ENCODE measurements at regions not wholly inside any gene's neighbourhood (a gene's known extent, or its start where the extent isn't known, plus 50 kb on each side); places are given as distances from the start of the nearest gene placed in this dataset.

DNA sequence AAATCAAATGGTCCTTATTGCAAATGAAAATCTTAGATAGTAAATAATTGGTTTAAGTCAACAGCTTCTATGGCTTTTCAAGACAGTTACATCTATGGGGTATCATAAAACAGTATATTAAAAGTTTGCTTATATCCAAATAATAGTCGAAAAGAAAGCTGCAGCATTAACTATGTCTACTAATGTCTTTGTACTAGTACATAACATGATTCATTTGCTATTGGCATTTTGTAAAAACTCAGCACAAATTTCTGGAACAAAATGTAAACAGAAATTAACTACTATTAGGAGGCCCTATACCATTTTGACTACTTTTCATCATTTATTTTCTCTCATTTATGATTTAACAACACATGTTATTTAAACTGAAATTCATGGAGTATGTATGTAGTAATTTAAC lies 1435.2 kb upstream of the PRR20A start:
- Histone ChIP-seq H3K27ac (ENCODE audit: low read length) (no peak overlapping the region), H3K27me3 (ENCODE audit: control insufficient read depth, insufficient read depth, low read length) (no peaks in the 10 kb centered on the region), H3K4me1 (ENCODE audit: control insufficient read depth, insufficient read depth, low read length) (no peaks in the 10 kb centered on the region), H3K9me3 (ENCODE audit: control insufficient read depth, insufficient read depth, low read length) (no peaks in the 10 kb centered on the region), H3K4me3 (ENCODE audit: low read length) (no peak overlapping the region), H3K36me3 (ENCODE audit: control insufficient read depth, insufficient read depth, low read length) (no peaks in the 10 kb centered on the region)
- no peak for DNase-seq (ENCODE audit: low read depth, low spot score)
- no CpG with 5 or more reads among the region's 1 CpG for WGBS (ENCODE audit: insufficient coverage, insufficient read length)

DNA sequence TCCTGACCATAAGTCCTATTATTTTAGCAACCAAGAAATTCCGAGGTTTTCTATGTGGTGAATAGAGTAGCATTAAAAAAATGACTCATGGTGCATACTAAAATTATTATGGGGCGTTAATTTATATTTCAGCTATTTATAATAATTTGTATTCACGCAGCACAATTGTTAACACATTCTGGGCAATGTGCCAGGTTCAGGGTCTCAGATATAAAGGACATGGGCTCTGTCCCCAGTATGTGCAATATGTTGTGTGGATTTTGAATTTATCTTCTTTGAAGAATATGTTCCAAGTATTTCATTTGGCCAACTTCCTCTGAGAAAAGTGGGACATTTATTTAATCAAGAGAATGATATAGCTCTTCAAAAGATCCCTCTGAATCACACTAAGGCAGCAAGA lies 1434.7 kb upstream of the PRR20A start:
- no CpG with 5 or more reads among the region's 3 CpGs for WGBS (ENCODE audit: insufficient coverage, insufficient read length)
- no peak for DNase-seq (ENCODE audit: low read depth, low spot score)
- Histone ChIP-seq H3K27ac (ENCODE audit: low read length) (no peak overlapping the region), H3K36me3 (ENCODE audit: control insufficient read depth, insufficient read depth, low read length) (no peaks in the 10 kb centered on the region), H3K9me3 (ENCODE audit: control insufficient read depth, insufficient read depth, low read length) (no peaks in the 10 kb centered on the region), H3K4me1 (ENCODE audit: control insufficient read depth, insufficient read depth, low read length) (no peaks in the 10 kb centered on the region), H3K27me3 (ENCODE audit: control insufficient read depth, insufficient read depth, low read length) (no peaks in the 10 kb centered on the region), H3K4me3 (ENCODE audit: low read length) (no peak overlapping the region)

DNA sequence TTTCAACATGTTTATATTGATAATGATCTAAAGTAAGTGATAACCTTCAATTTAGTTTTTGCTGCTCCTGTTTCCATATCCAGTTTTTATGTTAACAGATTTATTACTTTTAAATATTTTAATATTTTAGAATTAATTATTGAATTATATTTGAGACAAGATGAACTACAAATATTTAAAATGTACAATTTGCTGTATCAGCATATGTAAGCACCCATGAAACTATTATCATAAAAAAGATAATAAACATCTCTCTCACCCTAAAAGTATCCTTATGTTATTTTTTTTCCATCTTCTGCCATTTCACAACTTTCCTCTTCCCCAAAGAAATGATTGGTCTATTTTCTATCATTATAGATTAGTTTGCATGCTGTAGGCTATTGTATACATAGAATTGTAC lies 1426.6 kb upstream of the PRR20A start:
- Histone ChIP-seq H3K27me3 (ENCODE audit: control insufficient read depth, insufficient read depth, low read length) (no peaks in the 10 kb centered on the region), H3K27ac (ENCODE audit: low read length) (no peak overlapping the region), H3K36me3 (ENCODE audit: control insufficient read depth, insufficient read depth, low read length) (no peaks in the 10 kb centered on the region), H3K4me1 (ENCODE audit: control insufficient read depth, insufficient read depth, low read length) (no peaks in the 10 kb centered on the region), H3K4me3 (ENCODE audit: low read length) (no peak overlapping the region), H3K9me3 (ENCODE audit: control insufficient read depth, insufficient read depth, low read length) (no peaks in the 10 kb centered on the region)
- DNase-seq (ENCODE audit: low read depth, low spot score), result no peak

DNA sequence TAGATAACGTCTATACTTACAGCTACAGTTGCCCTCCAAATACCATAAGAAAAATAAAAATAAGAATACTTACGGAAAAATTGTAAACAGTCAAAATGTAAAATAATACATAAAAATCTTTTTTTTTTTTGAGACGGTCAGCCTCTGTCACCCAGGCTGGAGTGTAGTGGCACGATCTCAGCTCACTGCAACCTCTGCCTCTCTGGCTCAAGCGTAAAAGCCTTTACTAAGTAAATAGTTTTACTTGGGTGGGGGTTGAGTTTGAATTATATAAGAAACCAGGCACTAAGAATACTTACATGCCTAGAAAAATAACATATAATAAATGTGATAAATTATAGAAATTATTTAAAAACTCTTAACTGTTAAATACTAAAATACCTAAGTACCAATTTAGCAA lies 1413.0 kb upstream of the PRR20A start:
- Histone ChIP-seq H3K27ac (ENCODE audit: low read length) (no peak overlapping the region), H3K9me3 (ENCODE audit: control insufficient read depth, insufficient read depth, low read length) (no peaks in the 10 kb centered on the region), H3K4me1 (ENCODE audit: control insufficient read depth, insufficient read depth, low read length) (no peaks in the 10 kb centered on the region), H3K4me3 (ENCODE audit: low read length) (no peak overlapping the region), H3K27me3 (ENCODE audit: control insufficient read depth, insufficient read depth, low read length) (no peaks in the 10 kb centered on the region), H3K36me3 (ENCODE audit: control insufficient read depth, insufficient read depth, low read length) (no peaks in the 10 kb centered on the region)
- no peak for DNase-seq (ENCODE audit: low read depth, low spot score)
- no CpG with 5 or more reads among the region's 5 CpGs for WGBS (ENCODE audit: insufficient coverage, insufficient read length)

DNA sequence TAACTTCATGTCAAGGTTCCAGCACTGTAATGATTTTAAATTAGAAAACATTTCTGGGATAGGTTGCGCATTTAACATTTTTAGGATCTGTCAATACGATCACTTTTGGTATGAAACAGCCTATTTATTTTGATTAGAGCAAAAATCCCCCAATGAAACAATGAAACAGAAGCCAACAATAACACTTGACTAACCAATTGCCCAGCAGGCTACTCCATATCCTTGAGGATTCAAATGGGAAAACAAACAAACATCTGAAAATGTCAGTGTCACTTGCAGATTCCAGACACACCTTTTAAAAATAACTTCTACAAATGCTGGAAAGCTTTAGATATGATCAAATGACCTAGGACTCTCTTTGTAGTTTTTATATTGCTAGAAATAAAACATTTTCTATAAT lies 1412.5 kb upstream of the PRR20A start:
- DNase-seq (ENCODE audit: low read depth, low spot score), result no peak
- Histone ChIP-seq H3K27me3 (ENCODE audit: control insufficient read depth, insufficient read depth, low read length) (no peaks in the 10 kb centered on the region), H3K9me3 (ENCODE audit: control insufficient read depth, insufficient read depth, low read length) (no peaks in the 10 kb centered on the region), H3K4me3 (ENCODE audit: low read length) (no peak overlapping the region), H3K4me1 (ENCODE audit: control insufficient read depth, insufficient read depth, low read length) (no peaks in the 10 kb centered on the region), H3K36me3 (ENCODE audit: control insufficient read depth, insufficient read depth, low read length) (no peaks in the 10 kb centered on the region), H3K27ac (ENCODE audit: low read length) (no peak overlapping the region)
- no CpG with 5 or more reads among the region's 2 CpGs for WGBS (ENCODE audit: insufficient coverage, insufficient read length)

DNA sequence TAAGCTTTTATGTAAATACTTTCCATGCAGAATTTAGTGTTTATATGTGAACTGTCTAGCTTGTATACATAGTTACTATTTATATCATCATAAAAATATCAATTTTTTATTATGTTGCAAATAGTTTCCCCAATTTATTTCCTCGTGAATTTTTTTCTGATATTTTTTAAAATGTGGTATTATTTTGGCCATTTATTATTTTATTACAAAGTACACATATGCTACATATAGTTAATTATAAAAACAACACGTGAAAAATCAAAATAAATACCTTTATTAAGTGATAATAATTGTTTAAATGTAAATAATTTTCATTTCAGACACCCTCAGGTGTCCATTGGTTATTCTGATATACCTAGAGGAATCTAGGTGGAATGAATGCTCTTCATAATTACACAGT lies 1394.9 kb upstream of the PRR20A start:
- no peaks in the 10 kb centered on the region for H3K36me3 ChIP-seq (ENCODE audit: control insufficient read depth, insufficient read depth, low read length)
- no CpG with 5 or more reads among the region's 2 CpGs for WGBS (ENCODE audit: insufficient coverage, insufficient read length)
- H3K4me3 ChIP-seq (ENCODE audit: low read length), result no peak overlapping the region
- H3K27me3 ChIP-seq (ENCODE audit: control insufficient read depth, insufficient read depth, low read length), result no peaks in the 10 kb centered on the region
- no peak for DNase-seq (ENCODE audit: low read depth, low spot score)
- no peaks in the 10 kb centered on the region for H3K9me3 ChIP-seq (ENCODE audit: control insufficient read depth, insufficient read depth, low read length)
- H3K4me1 ChIP-seq (ENCODE audit: control insufficient read depth, insufficient read depth, low read length), result no peaks in the 10 kb centered on the region
- no peak overlapping the region for H3K27ac ChIP-seq (ENCODE audit: low read length)

DNA sequence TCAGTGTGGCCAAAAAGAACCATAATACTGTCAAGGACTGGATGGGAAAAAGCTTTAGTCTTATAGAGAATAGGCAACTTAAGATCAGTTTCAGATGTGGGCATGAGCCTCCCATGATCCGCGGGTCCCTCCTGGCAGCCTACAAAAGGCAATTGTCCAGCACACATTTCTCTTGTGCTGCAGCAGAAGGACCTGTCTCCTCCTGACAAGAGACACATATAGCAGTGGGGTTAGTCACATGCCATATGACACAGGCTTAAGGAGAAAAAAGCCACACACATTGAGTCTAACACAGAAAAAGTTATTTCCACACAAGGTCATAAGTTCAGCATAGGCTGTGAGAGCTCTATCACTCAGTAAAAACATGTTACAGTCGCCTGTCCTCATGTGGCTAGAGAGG lies 1378.7 kb upstream of the PRR20A start:
- H3K4me3 ChIP-seq (ENCODE audit: low read length), result no peak overlapping the region
- no peak overlapping the region for H3K27ac ChIP-seq (ENCODE audit: low read length)
- no peaks in the 10 kb centered on the region for H3K27me3 ChIP-seq (ENCODE audit: control insufficient read depth, insufficient read depth, low read length)
- H3K9me3 ChIP-seq (ENCODE audit: control insufficient read depth, insufficient read depth, low read length), result no peaks in the 10 kb centered on the region
- no peak for DNase-seq (ENCODE audit: low read depth, low spot score)
- H3K4me1 ChIP-seq (ENCODE audit: control insufficient read depth, insufficient read depth, low read length), result no peaks in the 10 kb centered on the region
- no peaks in the 10 kb centered on the region for H3K36me3 ChIP-seq (ENCODE audit: control insufficient read depth, insufficient read depth, low read length)
- no CpG with 5 or more reads among the region's 3 CpGs for WGBS (ENCODE audit: insufficient coverage, insufficient read length)

DNA sequence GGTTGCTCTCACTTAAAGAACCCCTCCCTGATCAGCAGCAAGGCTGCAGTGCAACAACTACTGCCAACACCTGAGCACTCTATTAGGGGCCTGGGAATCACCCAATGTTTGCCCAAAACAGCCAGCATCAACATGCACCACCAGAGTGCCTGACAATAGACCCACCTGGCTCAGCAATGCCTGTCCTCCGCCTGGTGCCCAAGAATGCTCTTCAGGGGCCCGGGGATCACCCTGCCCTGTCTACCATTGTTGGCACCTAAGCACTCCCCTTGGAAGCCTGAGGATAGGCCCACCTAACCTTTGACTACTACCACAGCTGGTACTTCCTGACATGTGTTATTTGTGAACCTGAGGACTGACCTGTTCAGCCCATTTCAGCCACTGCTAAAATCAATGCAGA lies 1363.1 kb upstream of the PRR20A start:
- peaks cover 2% of the 10 kb centered on the region; the same call in 1 of the 2 replicates for H3K4me1 ChIP-seq (ENCODE audit: control insufficient read depth, insufficient read depth, low read length)
- no peaks in the 10 kb centered on the region for H3K36me3 ChIP-seq (ENCODE audit: control insufficient read depth, insufficient read depth, low read length)
- H3K4me3 ChIP-seq (ENCODE audit: low read length), result no peak overlapping the region
- H3K27ac ChIP-seq (ENCODE audit: low read length), result no peak overlapping the region
- no CpG with 5 or more reads among the region's 2 CpGs for WGBS (ENCODE audit: insufficient coverage, insufficient read length)
- H3K27me3 ChIP-seq (ENCODE audit: control insufficient read depth, insufficient read depth, low read length), result no peaks in the 10 kb centered on the region
- H3K9me3 ChIP-seq (ENCODE audit: control insufficient read depth, insufficient read depth, low read length), result no peaks in the 10 kb centered on the region
- no peak for DNase-seq (ENCODE audit: low read depth, low spot score)

DNA sequence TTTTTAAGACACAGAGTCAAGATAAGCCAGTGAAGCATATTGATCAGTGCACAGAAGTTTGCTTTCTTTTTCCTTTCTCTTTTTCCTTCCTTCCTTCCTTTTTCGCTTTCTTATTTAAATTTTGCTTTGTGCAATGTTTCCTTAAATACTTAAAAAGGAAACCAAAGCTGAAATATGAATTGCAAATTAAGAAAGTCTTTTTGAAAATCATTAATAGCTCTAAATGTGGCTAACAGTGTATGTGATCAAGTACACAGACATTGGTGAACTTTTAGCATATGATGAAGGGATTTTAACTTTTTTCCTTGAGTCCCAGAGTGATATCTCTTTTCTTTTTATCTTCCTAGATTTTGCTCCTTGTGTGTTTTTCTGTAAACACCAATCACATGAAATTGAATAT lies 1356.9 kb upstream of the PRR20A start:
- Histone ChIP-seq H3K27me3 (ENCODE audit: control insufficient read depth, insufficient read depth, low read length) (no peaks in the 10 kb centered on the region), H3K27ac (ENCODE audit: low read length) (no peak overlapping the region), H3K36me3 (ENCODE audit: control insufficient read depth, insufficient read depth, low read length) (no peaks in the 10 kb centered on the region), H3K4me3 (ENCODE audit: low read length) (no peak overlapping the region), H3K4me1 (ENCODE audit: control insufficient read depth, insufficient read depth, low read length) (no peaks in the 10 kb centered on the region), H3K9me3 (ENCODE audit: control insufficient read depth, insufficient read depth, low read length) (no peaks in the 10 kb centered on the region)
- DNase-seq (ENCODE audit: low read depth, low spot score), result no peak
- no CpG with 5 or more reads among the region's 1 CpG for WGBS (ENCODE audit: insufficient coverage, insufficient read length)

DNA sequence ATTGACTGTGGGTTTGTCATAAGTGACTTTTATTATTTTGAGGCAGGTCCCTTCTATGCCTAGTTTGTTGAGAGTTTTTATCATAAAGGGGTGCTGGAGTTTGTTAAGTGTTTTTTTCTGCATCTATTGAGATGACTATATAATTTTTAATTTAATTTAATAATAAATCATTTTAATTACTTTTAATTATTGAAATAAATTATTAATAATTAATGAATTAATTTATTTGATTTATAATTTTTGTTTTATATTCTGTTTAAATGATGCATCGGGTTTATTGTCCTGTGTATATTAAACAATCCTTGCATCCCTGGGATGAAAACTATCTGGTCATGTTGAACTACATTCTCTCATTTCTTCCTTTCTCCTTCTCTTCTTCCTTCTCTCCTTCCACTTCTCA lies 1352.2 kb upstream of the PRR20A start:
- Histone ChIP-seq H3K27me3 (ENCODE audit: control insufficient read depth, insufficient read depth, low read length) (no peaks in the 10 kb centered on the region), H3K4me3 (ENCODE audit: low read length) (no peak overlapping the region), H3K4me1 (ENCODE audit: control insufficient read depth, insufficient read depth, low read length) (no peaks in the 10 kb centered on the region), H3K36me3 (ENCODE audit: control insufficient read depth, insufficient read depth, low read length) (no peaks in the 10 kb centered on the region), H3K9me3 (ENCODE audit: control insufficient read depth, insufficient read depth, low read length) (no peaks in the 10 kb centered on the region), H3K27ac (ENCODE audit: low read length) (no peak overlapping the region)
- no peak for DNase-seq (ENCODE audit: low read depth, low spot score)
- no CpG with 5 or more reads among the region's 1 CpG for WGBS (ENCODE audit: insufficient coverage, insufficient read length)

DNA sequence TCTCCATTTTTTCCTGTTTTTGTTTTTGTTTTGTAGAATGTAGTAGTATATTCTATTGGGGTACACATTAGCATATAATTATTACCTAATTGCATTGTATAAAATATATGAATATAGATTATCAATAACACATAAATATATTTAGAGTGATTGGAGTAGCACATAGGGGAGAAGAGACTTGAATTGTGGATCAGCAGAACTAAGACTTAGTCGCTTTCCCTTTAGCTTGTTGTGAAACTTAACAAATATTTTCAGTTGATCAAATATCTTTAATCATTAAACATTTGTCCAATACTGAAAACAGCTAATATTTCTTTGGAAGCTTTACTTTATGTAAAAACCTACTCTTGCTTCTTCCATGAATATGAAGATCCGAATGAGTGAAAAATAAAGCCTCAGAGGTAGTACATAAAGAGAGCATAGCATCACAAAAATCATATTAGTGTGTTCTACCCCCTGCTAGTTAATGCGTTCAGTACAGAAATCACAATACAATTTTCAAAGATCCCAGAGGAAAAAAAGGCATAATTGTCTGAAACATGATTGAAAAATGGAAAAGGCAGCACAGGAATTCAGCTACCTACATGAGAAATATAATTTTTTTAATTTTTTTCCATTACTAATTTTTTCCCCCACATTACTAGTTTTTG lies 1348.0 kb upstream of the PRR20A start:
- Histone ChIP-seq H3K27ac (ENCODE audit: low read length) (no peak overlapping the region), H3K36me3 (ENCODE audit: control insufficient read depth, insufficient read depth, low read length) (no peaks in the 10 kb centered on the region), H3K27me3 (ENCODE audit: control insufficient read depth, insufficient read depth, low read length) (no peaks in the 10 kb centered on the region), H3K4me3 (ENCODE audit: low read length) (no peak overlapping the region), H3K9me3 (ENCODE audit: control insufficient read depth, insufficient read depth, low read length) (no peaks in the 10 kb centered on the region), H3K4me1 (ENCODE audit: control insufficient read depth, insufficient read depth, low read length) (no peaks in the 10 kb centered on the region)
- WGBS (ENCODE audit: insufficient coverage, insufficient read length), result no CpG with 5 or more reads among the region's 3 CpGs
- DNase-seq (ENCODE audit: low read depth, low spot score), result no peak
